Hepatocyte (in vitro differentiated cells): ENCODE measurements at regions not wholly inside any gene's neighbourhood (a gene's known extent, or its start where the extent isn't known, plus 50 kb on each side); places are given as distances from the start of the nearest gene placed in this dataset.

Experiments
- EZH2 ChIP-seq: fragments of 200-600 bp; sonication (generic); IDR thresholded peaks from 2 replicates; pipeline ENCODE4 v1.6.1; 2016; ENCODE audit warnings: antibody characterized with exemption, mild to moderate bottlenecking, borderline replicate concordance
- EZH2phosphoT487 ChIP-seq: fragments of 200-600 bp; sonication (generic); IDR thresholded peaks from one replicate; pipeline ENCODE4 v1.6.1; 2018; ENCODE audit warnings: antibody characterized with exemption, mild to moderate bottlenecking, low read depth, moderate library complexity; ENCODE audit not compliant: unreplicated experiment, severe bottlenecking
- TF ChIP-seq, protein P1 (sequence below): fragments of 200-600 bp; sonication (generic); IDR thresholded peaks from 2 replicates; pipeline ENCODE4 v1.5.1; 2016; ENCODE audit warnings: antibody characterized with exemption, mild to moderate bottlenecking; ENCODE audit not compliant: poor library complexity

DNA sequence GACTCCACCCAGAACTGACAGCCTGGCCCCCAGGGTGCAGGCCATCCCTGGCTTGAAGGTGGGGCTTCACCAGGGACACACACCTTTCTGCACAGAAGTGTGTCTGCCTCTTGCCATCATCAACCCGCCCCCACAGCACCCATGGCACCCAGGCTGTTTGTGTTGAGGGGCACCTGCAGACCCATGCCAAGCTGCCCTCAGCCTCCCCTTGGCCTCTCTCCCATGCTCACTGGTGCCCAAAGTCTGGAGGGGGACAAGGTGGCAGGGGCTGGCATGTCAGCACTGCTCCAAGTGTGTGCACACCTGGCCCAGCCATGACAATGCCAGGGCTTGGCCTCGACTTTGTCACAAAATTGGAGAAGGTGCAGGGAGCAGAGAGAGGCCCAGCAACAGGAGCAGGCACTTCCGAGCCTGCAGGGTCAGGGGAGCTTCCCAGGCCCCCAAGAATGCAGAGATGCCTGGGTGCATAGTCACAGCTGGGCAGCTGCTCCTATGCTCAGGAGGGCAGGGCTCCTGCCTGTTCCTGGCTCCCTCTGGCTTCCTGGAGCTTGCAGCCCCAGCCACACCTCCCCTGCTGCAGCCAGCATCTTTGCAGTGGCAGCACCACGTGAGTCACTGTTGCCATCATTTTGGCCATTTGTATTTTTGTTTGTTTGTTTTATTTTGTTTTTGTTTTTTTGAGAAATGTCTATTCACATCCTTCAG lies 280.6 kb upstream of the UBE2E3 start:
- TF ChIP-seq, protein P1, sequence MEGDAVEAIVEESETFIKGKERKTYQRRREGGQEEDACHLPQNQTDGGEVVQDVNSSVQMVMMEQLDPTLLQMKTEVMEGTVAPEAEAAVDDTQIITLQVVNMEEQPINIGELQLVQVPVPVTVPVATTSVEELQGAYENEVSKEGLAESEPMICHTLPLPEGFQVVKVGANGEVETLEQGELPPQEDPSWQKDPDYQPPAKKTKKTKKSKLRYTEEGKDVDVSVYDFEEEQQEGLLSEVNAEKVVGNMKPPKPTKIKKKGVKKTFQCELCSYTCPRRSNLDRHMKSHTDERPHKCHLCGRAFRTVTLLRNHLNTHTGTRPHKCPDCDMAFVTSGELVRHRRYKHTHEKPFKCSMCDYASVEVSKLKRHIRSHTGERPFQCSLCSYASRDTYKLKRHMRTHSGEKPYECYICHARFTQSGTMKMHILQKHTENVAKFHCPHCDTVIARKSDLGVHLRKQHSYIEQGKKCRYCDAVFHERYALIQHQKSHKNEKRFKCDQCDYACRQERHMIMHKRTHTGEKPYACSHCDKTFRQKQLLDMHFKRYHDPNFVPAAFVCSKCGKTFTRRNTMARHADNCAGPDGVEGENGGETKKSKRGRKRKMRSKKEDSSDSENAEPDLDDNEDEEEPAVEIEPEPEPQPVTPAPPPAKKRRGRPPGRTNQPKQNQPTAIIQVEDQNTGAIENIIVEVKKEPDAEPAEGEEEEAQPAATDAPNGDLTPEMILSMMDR: no peak
- TF ChIP-seq EZH2 (no peak), EZH2phosphoT487 (no peak)
